ENCODE measurements at regions not wholly inside any gene's neighbourhood (a gene's known extent, or its start where the extent isn't known, plus 50 kb on each side); places are given as distances from the start of the nearest gene placed in this dataset.

DNA sequence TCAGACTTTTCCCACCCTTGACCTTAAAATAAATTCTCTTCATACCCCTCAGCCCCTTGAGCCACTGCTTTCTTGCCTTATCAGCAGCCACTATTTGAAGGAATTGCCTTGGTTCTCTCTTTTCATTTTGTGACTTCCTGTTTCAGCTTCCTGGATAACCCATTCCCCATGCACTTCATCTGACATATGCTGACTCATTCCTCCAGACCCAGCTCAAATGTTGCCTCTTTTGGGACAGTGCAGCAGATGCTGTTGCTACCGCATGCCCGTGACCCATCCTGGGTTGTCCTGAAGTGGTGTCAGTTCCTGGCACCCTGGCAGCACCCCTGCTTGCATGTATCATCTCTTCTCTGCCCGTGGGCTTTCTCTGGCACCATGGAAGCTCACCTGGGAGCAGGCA is 496.1 kb downstream of the PTPRU start:
- no peak for DNase-seq (ENCODE audit: low spot score)
- ATAC-seq = no peak

DNA sequence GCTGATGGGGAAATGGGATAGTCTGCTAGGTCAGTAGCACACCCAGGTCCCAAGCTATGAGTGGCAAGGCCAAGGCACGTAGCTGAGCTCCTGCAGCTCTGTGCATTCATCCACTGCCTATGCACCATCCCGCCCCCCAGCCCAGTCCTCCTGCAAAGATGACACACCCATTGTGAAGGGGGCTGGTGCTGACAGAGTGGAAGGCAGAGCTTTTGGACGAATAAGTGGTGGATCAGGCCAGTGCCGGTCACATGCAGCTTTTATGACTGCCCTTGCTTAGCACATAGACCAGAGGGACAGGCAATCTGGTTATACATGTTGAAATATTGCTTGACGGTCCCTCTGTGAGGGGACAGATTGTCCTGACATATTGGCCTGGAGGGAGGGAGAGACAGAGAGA is 494.3 kb downstream of the PTPRU start:
- ATAC-seq = no peak

GRCh38 chr1:29729281-29729680 is 493.0 kb downstream of the PTPRU start:
- ATAC-seq = no peak

More for the DNA sequence above, 494.3 kb downstream of the PTPRU start:
- DNase-seq (ENCODE audit: low spot score) = no peak

DNA sequence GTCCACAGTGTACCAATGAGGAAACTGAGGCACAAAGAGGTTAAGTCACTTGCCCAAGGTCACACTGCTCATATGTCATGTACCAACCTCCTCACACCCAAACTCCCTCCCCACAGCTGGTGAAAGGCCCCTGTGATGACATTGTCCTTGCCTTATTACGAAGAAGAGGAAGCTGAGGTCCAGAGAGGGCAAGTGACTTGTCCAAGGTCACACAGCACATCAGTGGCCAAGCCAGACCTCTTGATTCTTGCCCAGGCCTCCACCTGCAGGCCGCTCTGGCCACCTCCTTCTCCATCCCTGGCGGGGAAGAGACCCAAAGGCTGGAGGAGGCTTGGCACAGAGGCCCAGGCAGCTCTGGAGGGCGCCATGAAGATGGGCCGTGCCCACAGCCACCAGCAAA is 492.4 kb downstream of the PTPRU start:
- DNase-seq (ENCODE audit: low spot score) (no peak), ATAC-seq (no peak)

More at GRCh38 chr1:29729281-29729680, 493.0 kb downstream of the PTPRU start:
- no peak for DNase-seq (ENCODE audit: low spot score)

DNA sequence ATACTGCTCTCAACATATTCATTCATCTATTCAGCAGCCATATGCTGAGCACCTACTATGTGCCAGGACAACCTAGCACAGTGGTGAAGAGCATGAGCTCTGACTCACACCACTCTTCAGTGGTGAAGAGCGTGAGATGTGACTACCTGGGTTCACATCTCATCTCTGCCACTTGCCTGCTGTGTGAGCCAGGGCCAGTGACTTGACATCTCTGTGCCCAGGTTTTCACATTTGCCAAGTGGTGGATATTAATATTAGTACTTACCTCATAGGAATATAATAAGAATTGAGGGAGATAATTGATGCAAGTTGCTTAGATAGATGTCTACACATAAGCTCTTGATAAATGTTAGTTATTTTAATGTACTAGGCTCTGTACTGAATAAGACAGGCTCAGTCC is 488.9 kb downstream of the PTPRU start:
- ATAC-seq (no peak), DNase-seq (ENCODE audit: low spot score) (no peak)

DNA sequence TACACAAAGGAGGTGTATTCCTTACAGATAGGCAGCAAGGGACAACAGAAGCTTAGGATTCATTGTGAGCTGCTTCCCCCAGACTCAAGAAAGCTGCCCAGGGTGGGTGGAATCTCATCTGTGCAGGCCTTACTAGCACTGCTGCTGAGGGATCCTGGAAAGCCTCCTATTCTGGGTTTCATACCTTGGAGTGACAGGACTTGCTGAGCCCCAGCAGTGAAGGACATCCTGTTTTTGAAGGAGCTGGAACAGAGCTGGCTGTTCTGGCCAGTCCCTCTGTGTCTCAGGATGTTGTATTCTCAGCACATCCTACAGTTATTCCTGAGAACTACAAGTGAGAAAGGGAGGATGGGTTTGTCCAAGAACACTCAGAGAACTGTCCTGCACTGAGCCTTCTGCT is 486.3 kb downstream of the PTPRU start:
- no peak for DNase-seq (ENCODE audit: low spot score)
- ATAC-seq = no peak

DNA sequence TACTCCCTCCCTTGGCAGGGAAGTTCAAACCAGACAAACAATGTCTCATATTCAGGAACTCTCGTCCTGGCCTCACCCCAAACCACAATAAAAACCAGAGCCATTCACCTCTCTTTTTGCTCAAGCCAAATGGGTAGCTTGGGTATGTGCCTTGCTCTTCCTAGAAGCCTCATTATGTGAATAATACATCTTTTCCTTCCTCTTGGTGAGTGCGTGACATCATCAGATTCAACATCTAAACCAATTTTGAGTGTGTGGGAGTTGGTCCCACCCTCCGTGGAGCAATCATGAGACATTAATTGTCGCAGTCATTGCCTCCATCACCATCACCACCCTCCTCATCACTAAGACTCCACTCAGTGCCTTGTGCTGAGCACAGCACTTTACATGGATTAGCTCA is 482.9 kb downstream of the PTPRU start:
- ATAC-seq = no peak

GRCh38 chr1:29718791-29719190 is 482.5 kb downstream of the PTPRU start:
- no peak for ATAC-seq
- no peak for DNase-seq (ENCODE audit: low spot score)

More for the DNA sequence above, 482.9 kb downstream of the PTPRU start:
- DNase-seq (ENCODE audit: low spot score) = no peak

GRCh38 chr1:29716306-29716705 is 480.0 kb downstream of the PTPRU start:
- DNase-seq (ENCODE audit: low spot score) = no peak
- no peak for ATAC-seq

DNA sequence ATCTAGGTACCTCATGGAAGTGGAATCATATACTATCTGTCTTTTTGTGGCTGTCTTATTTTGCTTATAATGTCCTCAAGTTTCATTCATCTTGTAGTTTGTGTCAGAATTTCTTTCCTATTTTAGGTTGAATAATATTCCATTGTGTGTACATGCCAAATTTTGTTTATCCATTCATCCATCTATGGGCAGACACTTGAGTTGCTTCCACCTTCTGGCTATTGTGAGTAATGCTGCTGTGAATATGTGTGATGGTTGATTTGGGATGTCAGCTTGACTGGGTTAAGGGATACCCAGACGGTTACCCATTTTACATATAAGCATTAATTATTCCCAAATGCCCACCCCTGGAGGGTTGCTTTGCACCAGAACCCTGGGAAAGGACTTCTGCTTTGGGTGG is 477.5 kb downstream of the PTPRU start:
- DNase-seq (ENCODE audit: low spot score) (no peak), ATAC-seq (no peak)

- ATAC-seq = no peak
- no peak for DNase-seq (ENCODE audit: low spot score)
Observed at GRCh38 chr1:29712801-29713200, 476.5 kb downstream of the PTPRU start.

GRCh38 chr1:29712284-29712651 is 475.9 kb downstream of the PTPRU start:
- no peak for ATAC-seq

GRCh38 chr1:29711582-29712283 is 475.4 kb downstream of the PTPRU start:
- DNase-seq (ENCODE audit: low spot score) (no peak), ATAC-seq (no peak)

More at GRCh38 chr1:29712284-29712651, 475.9 kb downstream of the PTPRU start:
- DNase-seq (ENCODE audit: low spot score) = no peak

GRCh38 chr1:29709704-29710280 is 473.5 kb downstream of the PTPRU start:
- DNase-seq (ENCODE audit: low spot score) = no peak
- ATAC-seq = no peak

GRCh38 chr1:29708796-29709703 is 472.7 kb downstream of the PTPRU start:
- DNase-seq (ENCODE audit: low spot score) (no peak), ATAC-seq (no peak)

GRCh38 chr1:29708381-29708780 is 472.1 kb downstream of the PTPRU start:
- ATAC-seq (no peak), DNase-seq (ENCODE audit: low spot score) (no peak)

- DNase-seq (ENCODE audit: low spot score) (no peak), ATAC-seq (no peak)
Observed at GRCh38 chr1:29707796-29708195, 471.5 kb downstream of the PTPRU start.

- peak; percentile 43 for ATAC-seq
- DNase-seq (ENCODE audit: low spot score) = no peak
Observed at GRCh38 chr1:29706936-29707335, 470.6 kb downstream of the PTPRU start.

- no peak for DNase-seq (ENCODE audit: low spot score)
- no peak for ATAC-seq
Observed at GRCh38 chr1:29704430-29704829, 468.1 kb downstream of the PTPRU start.

DNA sequence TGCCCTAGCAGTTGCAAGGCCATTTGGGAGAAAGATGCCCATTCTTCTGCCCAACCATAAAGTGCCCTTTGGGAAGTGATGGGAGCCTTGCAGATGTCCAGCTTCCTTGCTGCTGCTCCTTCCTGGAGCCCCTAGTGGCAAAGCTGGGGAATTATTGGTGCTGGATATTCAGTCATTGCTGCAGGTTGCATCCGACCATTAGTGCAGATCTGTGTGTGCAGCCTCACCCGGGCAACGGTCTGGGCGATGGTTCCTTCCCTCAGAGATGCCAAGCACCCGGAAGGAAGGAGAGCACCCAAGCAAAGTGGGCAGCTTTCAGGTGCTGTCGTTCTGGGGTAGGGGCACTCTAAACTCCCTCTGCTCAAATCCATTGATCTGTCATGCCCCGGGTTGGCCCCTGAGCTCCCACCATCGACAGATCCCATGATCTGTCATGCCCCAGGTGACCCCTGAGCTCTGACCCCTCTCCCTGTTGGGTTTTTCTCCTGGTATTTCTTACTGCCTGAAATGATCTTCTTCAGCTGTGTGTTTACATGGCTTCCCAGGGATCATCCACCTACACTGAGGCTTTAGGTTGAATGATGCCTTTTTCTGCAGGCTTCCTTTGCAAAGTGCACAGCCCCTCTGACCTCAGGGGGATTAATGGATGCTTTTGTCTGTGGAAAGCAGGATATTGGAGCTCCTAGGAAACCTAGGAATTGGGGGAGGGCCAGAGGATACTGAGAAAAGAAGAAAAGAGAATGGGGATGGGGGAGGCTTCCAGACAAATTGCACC is 467.5 kb downstream of the PTPRU start:
- no peak for DNase-seq (ENCODE audit: low spot score)
- peak; percentile 90 for ATAC-seq

DNA sequence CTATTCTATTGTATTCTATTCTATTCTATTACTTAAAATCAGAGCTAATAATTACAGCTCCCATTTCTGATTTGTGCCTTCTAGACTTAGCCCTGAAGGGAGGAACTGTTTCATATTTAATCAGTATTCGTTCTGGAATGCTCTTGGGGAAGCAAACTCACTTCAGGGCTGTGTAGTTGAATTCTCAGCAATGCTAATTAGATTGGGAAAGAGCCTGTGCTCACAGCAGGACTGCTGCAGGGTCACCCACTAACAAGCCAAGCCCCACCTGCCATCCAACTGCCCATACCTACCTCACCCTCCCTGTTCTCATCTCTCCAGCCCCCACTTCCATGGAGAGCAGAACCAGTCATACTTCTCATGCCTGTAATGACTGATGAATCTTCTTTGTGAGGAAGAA is 464.2 kb downstream of the PTPRU start:
- DNase-seq (ENCODE audit: low spot score) (no peak), ATAC-seq (no peak)
